ENCODE measurements at regions not wholly inside any gene's neighbourhood (a gene's known extent, or its start where the extent isn't known, plus 50 kb on each side); places are given as distances from the start of the nearest gene placed in this dataset.

DNA sequence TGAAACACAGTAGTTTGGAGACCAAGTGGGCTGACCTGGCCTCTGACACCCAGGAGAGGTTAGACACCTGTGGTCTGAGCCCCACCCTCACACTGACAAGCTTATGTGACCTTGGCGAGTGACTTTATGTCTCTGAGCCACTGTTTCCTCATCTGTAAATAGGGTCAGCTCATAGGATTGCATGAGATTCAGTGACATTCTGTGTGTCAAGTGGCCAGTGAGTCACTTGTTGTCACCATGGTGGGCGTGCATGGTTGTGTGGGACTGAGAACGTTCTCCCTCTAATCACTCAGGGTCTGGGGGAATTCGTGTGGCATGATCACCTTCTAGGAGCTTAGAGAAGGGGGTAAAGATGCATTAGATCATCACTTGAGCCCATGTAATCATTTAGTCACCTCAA is 146.4 kb downstream of the PHETA1 start:
- ChIA-PET RAD21 (ENCODE audit: low non-redundant PET in 1 of 2, low total read pairs in 2 of 2, uncharacterized antibody in 2 of 2, unreplicated experiment in 2 of 2) (no interaction called here), POLR2A (no interaction called here), CTCF (no interaction called here)
- Histone ChIP-seq H3K9me2 (ENCODE audit: insufficient read depth) (no peaks in the 10 kb centered on the region), H4K20me1 (ENCODE audit: insufficient read depth) (no peaks in the 10 kb centered on the region), H3K4me3 (replicated peaks in 1 of 2; ENCODE audit: low read depth in 1 of 2, low read length in 2 of 2) (no peak overlapping the region), H3K36me3 (ENCODE audit: control insufficient read depth in 1 of 2, insufficient read depth in 2 of 2, low read length in 2 of 2) (no peaks in the 10 kb centered on the region), H2AFZ (ENCODE audit: low read depth, low read length, poor library complexity, severe bottlenecking) (no peak overlapping the region), H3K27ac (ENCODE audit: low read depth, low read length) (no peak overlapping the region), H3K9ac (ENCODE audit: low read length) (no peak overlapping the region), H3K4me1 (ENCODE audit: control insufficient read depth in 1 of 2, insufficient read depth in 2 of 2, low read length in 2 of 2) (no peaks in the 10 kb centered on the region), H3K9me3 (ENCODE audit: control insufficient read depth in 1 of 2, insufficient read depth in 1 of 2, low read depth in 1 of 2, low read length in 2 of 2) (no peaks in the 10 kb centered on the region), H3K4me2 (ENCODE audit: low read length) (no peak overlapping the region), H3K79me2 (ENCODE audit: insufficient read depth, low read length) (no peaks in the 10 kb centered on the region), H3K27me3 (ENCODE audit: insufficient read depth, low read length) (peaks cover 10% of the 10 kb centered on the region)
- intact Hi-C loops (cut with micrococcal nuclease), result no loop called here
- DNase-seq (ENCODE audit: low read depth, low spot score) (no peak), ATAC-seq (no peak)
- TF ChIP-seq, protein P1, sequence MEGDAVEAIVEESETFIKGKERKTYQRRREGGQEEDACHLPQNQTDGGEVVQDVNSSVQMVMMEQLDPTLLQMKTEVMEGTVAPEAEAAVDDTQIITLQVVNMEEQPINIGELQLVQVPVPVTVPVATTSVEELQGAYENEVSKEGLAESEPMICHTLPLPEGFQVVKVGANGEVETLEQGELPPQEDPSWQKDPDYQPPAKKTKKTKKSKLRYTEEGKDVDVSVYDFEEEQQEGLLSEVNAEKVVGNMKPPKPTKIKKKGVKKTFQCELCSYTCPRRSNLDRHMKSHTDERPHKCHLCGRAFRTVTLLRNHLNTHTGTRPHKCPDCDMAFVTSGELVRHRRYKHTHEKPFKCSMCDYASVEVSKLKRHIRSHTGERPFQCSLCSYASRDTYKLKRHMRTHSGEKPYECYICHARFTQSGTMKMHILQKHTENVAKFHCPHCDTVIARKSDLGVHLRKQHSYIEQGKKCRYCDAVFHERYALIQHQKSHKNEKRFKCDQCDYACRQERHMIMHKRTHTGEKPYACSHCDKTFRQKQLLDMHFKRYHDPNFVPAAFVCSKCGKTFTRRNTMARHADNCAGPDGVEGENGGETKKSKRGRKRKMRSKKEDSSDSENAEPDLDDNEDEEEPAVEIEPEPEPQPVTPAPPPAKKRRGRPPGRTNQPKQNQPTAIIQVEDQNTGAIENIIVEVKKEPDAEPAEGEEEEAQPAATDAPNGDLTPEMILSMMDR (IDR thresholded peaks at IDR 0.05 in 2 of 3, conservative IDR thresholded peaks at IDR 0.05 in 1 of 3; ENCODE audit: borderline replicate concordance in 1 of 3, insufficient read depth in 1 of 3, low read depth in 2 of 3, low read length in 2 of 3), result no peak
- TF ChIP-seq JUND (IDR thresholded peaks at IDR 0.05) (no peak), ELF1 (IDR thresholded peaks at IDR 0.05; ENCODE audit: borderline replicate concordance, low read depth) (no peak), SIN3A (IDR thresholded peaks at IDR 0.05; ENCODE audit: low read depth) (no peak), ZFX (IDR thresholded peaks at IDR 0.05) (no peak), YY1 (IDR thresholded peaks at IDR 0.05; ENCODE audit: extremely low read depth, insufficient replicate concordance, low read depth, low read length) (no peak), SP1 (IDR thresholded peaks at IDR 0.05; ENCODE audit: low read depth) (no peak), SRF (IDR thresholded peaks at IDR 0.05; ENCODE audit: low read depth) (no peak), ZBTB33 (IDR thresholded peaks at IDR 0.05; ENCODE audit: extremely low read depth, insufficient replicate concordance, low read length) (no peak), EZH2 (IDR thresholded peaks at IDR 0.05) (no peak), REST (IDR thresholded peaks at IDR 0.05; ENCODE audit: low read depth) (no peak), ATF3 (IDR thresholded peaks at IDR 0.05) (no peak), CBX3 (IDR thresholded peaks at IDR 0.05; ENCODE audit: low read depth) (no peak), TCF7L2 (IDR thresholded peaks at IDR 0.05; ENCODE audit: borderline replicate concordance, extremely low read depth, insufficient read depth, insufficient read length) (no peak), ZNF274 (IDR thresholded peaks at IDR 0.05; ENCODE audit: low read depth, low read length) (no peak)
- TF ChIP-seq, protein P2, sequence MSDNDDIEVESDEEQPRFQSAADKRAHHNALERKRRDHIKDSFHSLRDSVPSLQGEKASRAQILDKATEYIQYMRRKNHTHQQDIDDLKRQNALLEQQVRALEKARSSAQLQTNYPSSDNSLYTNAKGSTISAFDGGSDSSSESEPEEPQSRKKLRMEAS (IDR thresholded peaks at IDR 0.05), result no peak
- no TSS peak for BruUV-seq (replicated peaks)
